ENCODE measurements at regions not wholly inside any gene's neighbourhood (a gene's known extent, or its start where the extent isn't known, plus 50 kb on each side); places are given as distances from the start of the nearest gene placed in this dataset.

GRCh38 chr9:135008416-135008815, 79.1 kb upstream of the OLFM1 start:
- H3K36me3 ChIP-seq (ENCODE audit: low read depth) = no peaks in the 10 kb centered on the region
- H2AFZ ChIP-seq = no peak overlapping the region
- intact Hi-C loops (cut with micrococcal nuclease; ENCODE audit: unreplicated experiment) = no loop called here
- ChIA-PET POLR2A (ENCODE audit: unreplicated experiment) (no interaction called here), CTCF (no interaction called here)
- no peaks in the 10 kb centered on the region for H3K4me1 ChIP-seq (replicated peaks; ENCODE audit: insufficient read depth)
- H3K9me2 ChIP-seq (ENCODE audit: insufficient read depth) = no peaks in the 10 kb centered on the region
- H3K27ac ChIP-seq = no peak overlapping the region
- H3K9me3 ChIP-seq (ENCODE audit: insufficient read depth, low read depth) = no peaks in the 10 kb centered on the region
- TF ChIP-seq EZH2 (IDR thresholded peaks at IDR 0.05; ENCODE audit: low read depth) = no peak
- TF ChIP-seq CTCF (conservative IDR thresholded peaks at IDR 0.05) = no peak
- H4K20me1 ChIP-seq (ENCODE audit: insufficient read depth) = no peaks in the 10 kb centered on the region; the same call in 1 of the 2 replicates
- BruUV-seq (replicated peaks) = no TSS peak
- H3K4me2 ChIP-seq = no peak overlapping the region
- DNase-seq = no peak
- H3F3A ChIP-seq (ENCODE audit: insufficient read depth, low read depth) = no peaks in the 10 kb centered on the region
- no peaks in the 10 kb centered on the region for H3K79me2 ChIP-seq (ENCODE audit: low read depth)
- peaks cover 71% of the 10 kb centered on the region for H3K27me3 ChIP-seq (ENCODE audit: insufficient read depth, low read depth)
- H3K4me3 ChIP-seq = no peak overlapping the region

- no peaks in the 10 kb centered on the region for H3K36me3 ChIP-seq (ENCODE audit: low read depth)
- TF ChIP-seq CTCF (conservative IDR thresholded peaks at IDR 0.05) (no peak), EZH2 (IDR thresholded peaks at IDR 0.05; ENCODE audit: low read depth) (no peak)
- H3K79me2 ChIP-seq (ENCODE audit: low read depth) = no peaks in the 10 kb centered on the region
- intact Hi-C loops (cut with micrococcal nuclease; ENCODE audit: unreplicated experiment) = no loop called here
- BruUV-seq (replicated peaks) = no TSS peak
- no peak overlapping the region for H2AFZ ChIP-seq
- no peak for DNase-seq
- CTCF ChIA-PET = no interaction called here
- H3K27ac ChIP-seq = no peak overlapping the region
- POLR2A ChIA-PET (ENCODE audit: unreplicated experiment) = no interaction called here
- H3K4me2 ChIP-seq = no peak overlapping the region
- no peaks in the 10 kb centered on the region for H3K9me3 ChIP-seq (ENCODE audit: insufficient read depth, low read depth)
- no peaks in the 10 kb centered on the region for H3K4me1 ChIP-seq (replicated peaks; ENCODE audit: insufficient read depth)
- H4K20me1 ChIP-seq (ENCODE audit: insufficient read depth) = no peaks in the 10 kb centered on the region; the same call in 1 of the 2 replicates
- no peaks in the 10 kb centered on the region for H3K9me2 ChIP-seq (ENCODE audit: insufficient read depth)
- H3F3A ChIP-seq (ENCODE audit: insufficient read depth, low read depth) = no peaks in the 10 kb centered on the region
- H3K4me3 ChIP-seq = no peak overlapping the region
- H3K27me3 ChIP-seq (ENCODE audit: insufficient read depth, low read depth) = peaks cover 78% of the 10 kb centered on the region
Observed at GRCh38 chr9:135009051-135009560, 78.4 kb upstream of the OLFM1 start.

GRCh38 chr9:135009794-135010585, 77.5 kb upstream of the OLFM1 start:
- no peaks in the 10 kb centered on the region for H3K4me1 ChIP-seq (replicated peaks; ENCODE audit: insufficient read depth)
- BruUV-seq (replicated peaks) = TSS peak; percentile 81
- no peaks in the 10 kb centered on the region for H3F3A ChIP-seq (ENCODE audit: insufficient read depth, low read depth)
- no peaks in the 10 kb centered on the region for H3K9me2 ChIP-seq (ENCODE audit: insufficient read depth)
- no peaks in the 10 kb centered on the region for H3K79me2 ChIP-seq (ENCODE audit: low read depth)
- ChIA-PET CTCF (no interaction called here), POLR2A (ENCODE audit: unreplicated experiment) (no interaction called here)
- no peak for TF ChIP-seq EZH2 (IDR thresholded peaks at IDR 0.05; ENCODE audit: low read depth)
- TF ChIP-seq CTCF (conservative IDR thresholded peaks at IDR 0.05) = no peak
- no peak overlapping the region for H3K27ac ChIP-seq
- no peaks in the 10 kb centered on the region; the same call in 1 of the 2 replicates for H4K20me1 ChIP-seq (ENCODE audit: insufficient read depth)
- no peak for DNase-seq
- H3K9me3 ChIP-seq (ENCODE audit: insufficient read depth, low read depth) = no peaks in the 10 kb centered on the region
- intact Hi-C loops (cut with micrococcal nuclease; ENCODE audit: unreplicated experiment) = no loop called here
- no peak overlapping the region for H2AFZ ChIP-seq
- peaks cover 86% of the 10 kb centered on the region for H3K27me3 ChIP-seq (ENCODE audit: insufficient read depth, low read depth)
- no peak overlapping the region for H3K4me3 ChIP-seq
- no peak overlapping the region for H3K4me2 ChIP-seq
- no peaks in the 10 kb centered on the region for H3K36me3 ChIP-seq (ENCODE audit: low read depth)

Measured in PC-9 (cell line).